Activated CD4-positive, alpha-beta memory T cell treated with anti-CD3 and anti-CD28 coated beads, Interleukin-2, amount 10 ng/mL, durations not matched to agents 7 days and 5 days (primary cell): ENCODE measurements at regions not wholly inside any gene's neighbourhood (a gene's known extent, or its start where the extent isn't known, plus 50 kb on each side); places are given as distances from the start of the nearest gene placed in this dataset.

Source experiments
- CTCF ChIA-PET: fragments of 350-600 bp; sonication (Branson Sonifier 250); formaldehyde crosslinking; loops from one replicate; lab custom pipeline; 2021; ENCODE audit warnings: antibody characterized with exemption, inconsistent platforms; lab: Charles Lee
- POLR2A ChIA-PET: fragments of 350-600 bp; sonication (Branson Sonifier 250); formaldehyde crosslinking; loops from one replicate; lab custom pipeline; 2021; ENCODE audit warnings: antibody characterized with exemption; lab: Charles Lee
- DNase-seq: peaks from one replicate; pipeline ENCODE4 v3.0.0-alpha.2; 2020
- H3K27ac Mint-ChIP-seq: one replicate; pipeline ENCODE4 v1.8.0; 2021; ENCODE audit warnings: mild to moderate bottlenecking, mixed read lengths
- H3K27me3 Mint-ChIP-seq: one replicate; pipeline ENCODE4 v1.8.0; 2021; ENCODE audit warnings: mixed read lengths
- H3K36me3 Mint-ChIP-seq: one replicate; pipeline ENCODE4 v1.8.0; 2021; ENCODE audit warnings: low read depth, mixed read lengths
- H3K4me1 Mint-ChIP-seq: one replicate; pipeline ENCODE4 v1.8.0; 2021; ENCODE audit warnings: mixed read lengths
- H3K4me3 Mint-ChIP-seq: one replicate; pipeline ENCODE4 v1.8.0; 2021; ENCODE audit warnings: mild to moderate bottlenecking, mixed read lengths
- H3K9me3 Mint-ChIP-seq: one replicate; pipeline ENCODE4 v1.8.0; 2021; ENCODE audit warnings: mixed read lengths

GRCh38 chr20:17878912-17879602 is 89.5 kb downstream of the SNX5 start:
- CTCF ChIA-PET = interaction anchor here (0.7 kb wide), 1 partner anchor 12 kb away, joined by 5 read pairs; no protein-coding TSS in a partner anchor
- POLR2A ChIA-PET = no interaction called here
- peaks cover 27% of the 10 kb centered on the region for H3K27me3 Mint-ChIP-seq
- DNase-seq = no peak
- H3K36me3 Mint-ChIP-seq = no peaks in the 10 kb centered on the region
- no peaks in the 10 kb centered on the region for H3K9me3 Mint-ChIP-seq
- no peak overlapping the region for H3K27ac Mint-ChIP-seq
- H3K4me3 Mint-ChIP-seq = no peak overlapping the region
- peaks cover 13% of the 10 kb centered on the region for H3K4me1 Mint-ChIP-seq

- ChIA-PET CTCF (no interaction called here), POLR2A (no interaction called here)
- Mint-ChIP-seq H3K4me1 (peaks cover 13% of the 10 kb centered on the region), H3K36me3 (no peaks in the 10 kb centered on the region), H3K4me3 (no peak overlapping the region), H3K27ac (no peak overlapping the region), H3K27me3 (peaks cover 26% of the 10 kb centered on the region), H3K9me3 (no peaks in the 10 kb centered on the region)
- DNase-seq = no peak
Measured at GRCh38 chr20:17878069-17878911, 90.3 kb downstream of the SNX5 start.

GRCh38 chr20:17875981-17876385 is 92.6 kb downstream of the SNX5 start:
- ChIA-PET CTCF (no interaction called here), POLR2A (no interaction called here)
- Mint-ChIP-seq H3K9me3 (no peaks in the 10 kb centered on the region), H3K36me3 (no peaks in the 10 kb centered on the region), H3K4me1 (peaks cover 29% of the 10 kb centered on the region), H3K27me3 (peaks cover 22% of the 10 kb centered on the region), H3K4me3 (no peak overlapping the region), H3K27ac (no peak overlapping the region)
- DNase-seq = no peak

- no peaks in the 10 kb centered on the region for H3K9me3 Mint-ChIP-seq
- no peak overlapping the region for H3K4me3 Mint-ChIP-seq
- no peak for DNase-seq
- H3K36me3 Mint-ChIP-seq = no peaks in the 10 kb centered on the region
- no peak overlapping the region for H3K27ac Mint-ChIP-seq
- peaks cover 29% of the 10 kb centered on the region for H3K4me1 Mint-ChIP-seq
- peaks cover 24% of the 10 kb centered on the region for H3K27me3 Mint-ChIP-seq
- CTCF ChIA-PET = no interaction called here
- POLR2A ChIA-PET = interaction anchor here (1.3 kb wide), 1 partner anchor 19 kb away, joined by 3 read pairs; no protein-coding TSS in a partner anchor
Measured at GRCh38 chr20:17875106-17875980, 93.3 kb downstream of the SNX5 start.

- Mint-ChIP-seq H3K4me1 (peaks cover 29% of the 10 kb centered on the region), H3K9me3 (no peaks in the 10 kb centered on the region), H3K36me3 (no peaks in the 10 kb centered on the region), H3K4me3 (no peak overlapping the region), H3K27me3 (peaks cover 24% of the 10 kb centered on the region), H3K27ac (no peak overlapping the region)
- POLR2A ChIA-PET = interaction anchor here (1.3 to 1.4 kb wide), 2 partner anchors 18 to 31 kb away, joined by 3 to 4 read pairs; no protein-coding TSS in a partner anchor
- CTCF ChIA-PET = no interaction called here
- DNase-seq = no peak
Measured at GRCh38 chr20:17874271-17875105, 94.1 kb downstream of the SNX5 start.

GRCh38 chr20:17873410-17874270 is 95.0 kb downstream of the SNX5 start:
- CTCF ChIA-PET = interaction anchor here (1.3 kb wide), 1 partner anchor 191 kb away, joined by 4 read pairs; the partner anchor contains the start of gene RRBP1
- DNase-seq = no peak
- H3K36me3 Mint-ChIP-seq = no peaks in the 10 kb centered on the region
- POLR2A ChIA-PET = interaction anchor here (1.3 to 1.4 kb wide), 2 partner anchors 17 to 30 kb away, joined by 3 to 4 read pairs; no protein-coding TSS in a partner anchor
- no peak overlapping the region for H3K27ac Mint-ChIP-seq
- H3K4me3 Mint-ChIP-seq = no peak overlapping the region
- peaks cover 25% of the 10 kb centered on the region for H3K27me3 Mint-ChIP-seq
- peaks cover 23% of the 10 kb centered on the region for H3K4me1 Mint-ChIP-seq
- no peaks in the 10 kb centered on the region for H3K9me3 Mint-ChIP-seq

- DNase-seq = no peak
- Mint-ChIP-seq H3K36me3 (no peaks in the 10 kb centered on the region), H3K9me3 (no peaks in the 10 kb centered on the region), H3K4me3 (no peak overlapping the region), H3K27ac (no peak overlapping the region), H3K4me1 (peaks cover 17% of the 10 kb centered on the region), H3K27me3 (peaks cover 24% of the 10 kb centered on the region)
- CTCF ChIA-PET = interaction anchor here (1.3 kb wide), 1 partner anchor 191 kb away, joined by 4 read pairs; the partner anchor contains the start of gene RRBP1
- POLR2A ChIA-PET = interaction anchor here (1.4 kb wide), 1 partner anchor 30 kb away, joined by 4 read pairs; no protein-coding TSS in a partner anchor
Measured at GRCh38 chr20:17872959-17873358, 95.6 kb downstream of the SNX5 start.

- peaks cover 16% of the 10 kb centered on the region for H3K4me1 Mint-ChIP-seq
- peaks cover 26% of the 10 kb centered on the region for H3K27me3 Mint-ChIP-seq
- H3K9me3 Mint-ChIP-seq = no peaks in the 10 kb centered on the region
- CTCF ChIA-PET = interaction anchor here (1.3 kb wide), 1 partner anchor 190 kb away, joined by 4 read pairs; the partner anchor contains the start of gene RRBP1
- POLR2A ChIA-PET = no interaction called here
- H3K36me3 Mint-ChIP-seq = no peaks in the 10 kb centered on the region
- H3K27ac Mint-ChIP-seq = peak overlapping the region; percentile 5
- H3K4me3 Mint-ChIP-seq = no peak overlapping the region
- DNase-seq = no peak
Measured at GRCh38 chr20:17872434-17872833, 96.2 kb downstream of the SNX5 start.

- Mint-ChIP-seq H3K27me3 (peaks cover 25% of the 10 kb centered on the region), H3K9me3 (no peaks in the 10 kb centered on the region), H3K36me3 (no peaks in the 10 kb centered on the region), H3K4me1 (peaks cover 16% of the 10 kb centered on the region), H3K4me3 (no peak overlapping the region), H3K27ac (peak overlapping the region; percentile 5)
- no peak for DNase-seq
- ChIA-PET POLR2A (no interaction called here), CTCF (interaction anchor here (0.7 kb wide), 1 partner anchor 13 kb away, joined by 3 read pairs; no protein-coding TSS in a partner anchor)
Measured at GRCh38 chr20:17871886-17872285, 96.7 kb downstream of the SNX5 start.

- no peak overlapping the region for H3K4me3 Mint-ChIP-seq
Measured at GRCh38 chr20:17871181-17871580, 97.4 kb downstream of the SNX5 start.

More at GRCh38 chr20:17871181-17871580, 97.4 kb downstream of the SNX5 start:
- Mint-ChIP-seq H3K27me3 (peaks cover 22% of the 10 kb centered on the region), H3K4me1 (peaks cover 16% of the 10 kb centered on the region), H3K9me3 (no peaks in the 10 kb centered on the region), H3K36me3 (no peaks in the 10 kb centered on the region), H3K27ac (no peak overlapping the region)
- ChIA-PET CTCF (interaction anchor here (0.7 kb wide), 1 partner anchor 12 kb away, joined by 3 read pairs; no protein-coding TSS in a partner anchor), POLR2A (no interaction called here)
- no peak for DNase-seq
